ENCODE measurements at regions not wholly inside any gene's neighbourhood (a gene's known extent, or its start where the extent isn't known, plus 50 kb on each side); places are given as distances from the start of the nearest gene placed in this dataset.
"Not testable (repeated sequence)": the region's sequence is repeated elsewhere in the genome, so short reads cannot be mapped to it uniquely, and the experiment has no call there.

DNA sequence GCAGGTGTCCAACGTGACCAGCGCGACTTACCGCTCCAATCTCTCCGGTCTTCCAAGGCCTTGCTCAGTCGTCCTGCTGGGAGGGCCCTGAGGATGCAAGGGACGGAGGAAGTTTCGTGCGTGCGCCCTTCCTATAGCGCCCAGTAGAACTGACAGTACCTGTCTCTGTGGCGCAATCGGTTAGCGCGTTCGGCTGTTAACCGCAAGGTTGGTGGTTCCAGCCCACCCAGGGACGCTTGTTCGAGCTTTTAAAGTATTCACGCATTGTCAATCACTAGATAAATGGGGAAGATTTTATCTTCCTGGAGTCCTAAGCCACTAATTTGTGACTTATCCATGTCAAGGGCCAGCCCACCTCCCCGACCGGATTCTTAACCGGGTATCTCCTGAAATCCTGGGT lies 141.1 kb upstream of the NOTCH2NLA start:
- not testable (repeated sequence) for H3K27me3 ChIP-seq (ENCODE audit: insufficient read depth, low read length); H3K4me1 ChIP-seq (ENCODE audit: insufficient read depth, low read length, severe bottlenecking); H2AFZ ChIP-seq (ENCODE audit: low read length); H3K79me2 ChIP-seq (ENCODE audit: insufficient read depth, low read length); H4K20me1 ChIP-seq (ENCODE audit: insufficient read depth, low read length); H3K27ac ChIP-seq (ENCODE audit: low read depth, low read length, poor library complexity, severe bottlenecking); H3F3A ChIP-seq (ENCODE audit: insufficient read depth, low read length); H3K4me2 ChIP-seq (ENCODE audit: low read length); H3K9ac ChIP-seq (ENCODE audit: low read length); H3K36me3 ChIP-seq (ENCODE audit: insufficient read depth, low read length); H3K9me2 ChIP-seq (ENCODE audit: low read depth, low read length); H3K9me3 ChIP-seq (ENCODE audit: low read length)
- peak overlapping the region; percentile 33 for H3K4me3 ChIP-seq (ENCODE audit: low read depth, low read length, poor library complexity, severe bottlenecking)

DNA sequence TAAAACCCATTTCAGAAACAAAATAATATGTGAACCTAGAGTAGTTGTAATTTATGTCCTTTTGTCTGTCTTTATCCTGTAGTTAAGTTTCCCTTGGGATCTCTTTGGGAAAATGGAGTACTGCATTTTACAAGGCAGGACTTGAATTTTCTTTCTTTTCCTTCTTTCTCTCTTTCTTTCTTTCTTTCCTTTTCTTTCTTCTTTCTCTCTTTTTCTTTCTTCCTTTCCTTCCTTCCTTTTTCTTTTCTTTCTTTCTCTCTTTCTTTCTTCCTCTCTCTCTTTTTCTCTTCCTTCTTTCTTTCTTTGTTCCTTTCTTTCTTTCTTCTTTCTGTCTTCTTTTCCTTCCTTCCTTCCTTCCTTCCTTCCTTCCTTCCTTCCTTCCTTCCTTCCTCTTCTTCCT lies 126.6 kb upstream of the NOTCH2NLA start:
- not testable (repeated sequence) for H2AFZ ChIP-seq (ENCODE audit: low read length); H4K20me1 ChIP-seq (ENCODE audit: insufficient read depth, low read length); H3K27me3 ChIP-seq (ENCODE audit: insufficient read depth, low read length); H3K9me2 ChIP-seq (ENCODE audit: low read depth, low read length); H3K4me3 ChIP-seq (ENCODE audit: low read depth, low read length, poor library complexity, severe bottlenecking); H3K27ac ChIP-seq (ENCODE audit: low read depth, low read length, poor library complexity, severe bottlenecking); H3K79me2 ChIP-seq (ENCODE audit: insufficient read depth, low read length); H3K9ac ChIP-seq (ENCODE audit: low read length); H3K36me3 ChIP-seq (ENCODE audit: insufficient read depth, low read length); H3F3A ChIP-seq (ENCODE audit: insufficient read depth, low read length); H3K4me1 ChIP-seq (ENCODE audit: insufficient read depth, low read length, severe bottlenecking); H3K4me2 ChIP-seq (ENCODE audit: low read length); H3K9me3 ChIP-seq (ENCODE audit: low read length)

DNA sequence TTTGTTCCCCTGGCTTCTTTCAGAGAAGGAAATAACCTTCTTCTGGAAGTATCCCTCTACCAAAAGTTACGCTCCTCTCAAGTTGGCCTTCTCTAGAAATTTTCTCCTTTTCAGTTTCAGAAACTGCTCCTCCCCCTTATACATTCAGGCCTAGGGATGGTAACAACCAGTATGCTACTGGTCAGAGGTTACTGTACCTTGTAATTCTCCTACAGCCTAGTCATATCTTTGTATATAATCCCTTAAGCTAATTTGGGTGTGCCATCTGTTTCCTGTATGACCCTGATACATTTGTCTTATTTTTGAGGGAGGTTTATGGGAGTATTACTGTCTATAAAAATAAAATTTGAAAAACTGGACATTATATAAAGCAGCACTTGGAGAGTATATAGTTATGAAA lies 98.0 kb upstream of the NOTCH2NLA start:
- H3K27ac ChIP-seq (ENCODE audit: low read depth, low read length, poor library complexity, severe bottlenecking); H3K36me3 ChIP-seq (ENCODE audit: insufficient read depth, low read length); H3K9ac ChIP-seq (ENCODE audit: low read length); H3F3A ChIP-seq (ENCODE audit: insufficient read depth, low read length); H2AFZ ChIP-seq (ENCODE audit: low read length); H3K27me3 ChIP-seq (ENCODE audit: insufficient read depth, low read length); H3K9me3 ChIP-seq (ENCODE audit: low read length); H3K4me2 ChIP-seq (ENCODE audit: low read length); H3K4me3 ChIP-seq (ENCODE audit: low read depth, low read length, poor library complexity, severe bottlenecking); H3K9me2 ChIP-seq (ENCODE audit: low read depth, low read length); H4K20me1 ChIP-seq (ENCODE audit: insufficient read depth, low read length); H3K79me2 ChIP-seq (ENCODE audit: insufficient read depth, low read length); H3K4me1 ChIP-seq (ENCODE audit: insufficient read depth, low read length, severe bottlenecking): not testable (repeated sequence)

- H3K9me2 ChIP-seq (ENCODE audit: low read depth, low read length); H3K36me3 ChIP-seq (ENCODE audit: insufficient read depth, low read length); H3K4me1 ChIP-seq (ENCODE audit: insufficient read depth, low read length, severe bottlenecking); H3K9me3 ChIP-seq (ENCODE audit: low read length); H3K4me3 ChIP-seq (ENCODE audit: low read depth, low read length, poor library complexity, severe bottlenecking); H3K27ac ChIP-seq (ENCODE audit: low read depth, low read length, poor library complexity, severe bottlenecking); H3K4me2 ChIP-seq (ENCODE audit: low read length); H3F3A ChIP-seq (ENCODE audit: insufficient read depth, low read length); H4K20me1 ChIP-seq (ENCODE audit: insufficient read depth, low read length); H3K9ac ChIP-seq (ENCODE audit: low read length); H3K79me2 ChIP-seq (ENCODE audit: insufficient read depth, low read length); H2AFZ ChIP-seq (ENCODE audit: low read length); H3K27me3 ChIP-seq (ENCODE audit: insufficient read depth, low read length): not testable (repeated sequence)
Measured at GRCh38 chr1:146324463-146324862, 95.6 kb upstream of the NOTCH2NLA start.

DNA sequence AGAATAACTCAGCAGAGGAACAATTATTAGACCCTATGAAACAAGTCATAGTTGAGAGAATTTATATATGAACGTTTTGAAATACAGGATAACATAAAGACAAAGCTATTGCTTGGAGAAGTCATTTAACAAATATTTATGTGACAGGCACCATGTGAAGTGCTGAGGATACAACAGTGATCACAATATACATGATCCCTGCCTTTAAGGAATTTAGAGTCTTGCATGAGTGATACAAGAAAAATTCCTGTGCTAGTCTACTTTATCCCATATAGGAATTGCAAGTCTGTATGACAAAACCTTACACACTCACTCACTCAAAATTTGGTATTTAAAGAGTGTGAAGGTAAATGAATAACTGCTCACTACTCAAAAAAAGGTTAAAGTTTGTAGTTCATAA lies 94.5 kb upstream of the NOTCH2NLA start:
- H3K27me3 ChIP-seq (ENCODE audit: insufficient read depth, low read length); H3K9me2 ChIP-seq (ENCODE audit: low read depth, low read length); H3F3A ChIP-seq (ENCODE audit: insufficient read depth, low read length): not testable (repeated sequence)

DNA sequence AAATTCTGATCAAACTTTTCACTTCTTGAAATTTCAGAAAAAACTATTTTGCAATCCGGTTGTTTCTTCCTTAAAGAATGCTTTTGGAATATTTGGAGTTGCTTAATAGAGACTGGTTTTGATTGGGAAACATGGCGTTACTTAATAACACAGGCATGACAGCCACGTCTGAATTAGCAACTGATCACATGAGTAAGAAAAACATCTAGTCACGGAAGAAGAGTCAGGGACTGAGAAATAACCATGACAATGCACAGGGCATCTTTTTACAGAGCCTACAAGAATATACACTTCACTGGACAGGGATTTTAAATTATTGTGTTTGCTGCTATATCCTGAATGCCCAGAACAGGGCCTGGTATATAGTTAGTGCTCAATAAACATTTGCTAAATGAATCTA lies 94.1 kb upstream of the NOTCH2NLA start:
- H3K9me3 ChIP-seq (ENCODE audit: low read length); H3K79me2 ChIP-seq (ENCODE audit: insufficient read depth, low read length); H3K4me3 ChIP-seq (ENCODE audit: low read depth, low read length, poor library complexity, severe bottlenecking); H2AFZ ChIP-seq (ENCODE audit: low read length); H3K27me3 ChIP-seq (ENCODE audit: insufficient read depth, low read length); H3F3A ChIP-seq (ENCODE audit: insufficient read depth, low read length); H4K20me1 ChIP-seq (ENCODE audit: insufficient read depth, low read length); H3K36me3 ChIP-seq (ENCODE audit: insufficient read depth, low read length); H3K4me1 ChIP-seq (ENCODE audit: insufficient read depth, low read length, severe bottlenecking); H3K9ac ChIP-seq (ENCODE audit: low read length); H3K4me2 ChIP-seq (ENCODE audit: low read length); H3K9me2 ChIP-seq (ENCODE audit: low read depth, low read length); H3K27ac ChIP-seq (ENCODE audit: low read depth, low read length, poor library complexity, severe bottlenecking): not testable (repeated sequence)

More for the DNA sequence above, 94.5 kb upstream of the NOTCH2NLA start:
- H3K36me3 ChIP-seq (ENCODE audit: insufficient read depth, low read length); H3K4me3 ChIP-seq (ENCODE audit: low read depth, low read length, poor library complexity, severe bottlenecking); H3K27ac ChIP-seq (ENCODE audit: low read depth, low read length, poor library complexity, severe bottlenecking); H3K9ac ChIP-seq (ENCODE audit: low read length); H3K9me3 ChIP-seq (ENCODE audit: low read length); H3K4me2 ChIP-seq (ENCODE audit: low read length); H3K79me2 ChIP-seq (ENCODE audit: insufficient read depth, low read length); H3K4me1 ChIP-seq (ENCODE audit: insufficient read depth, low read length, severe bottlenecking); H4K20me1 ChIP-seq (ENCODE audit: insufficient read depth, low read length); H2AFZ ChIP-seq (ENCODE audit: low read length): not testable (repeated sequence)

GRCh38 chr1:146318715-146319114 lies 89.9 kb upstream of the NOTCH2NLA start:
- H2AFZ ChIP-seq (ENCODE audit: low read length); H3K9me3 ChIP-seq (ENCODE audit: low read length); H3K9me2 ChIP-seq (ENCODE audit: low read depth, low read length): not testable (repeated sequence)

GRCh38 chr1:146317785-146318184 lies 89.0 kb upstream of the NOTCH2NLA start:
- H3K4me2 ChIP-seq (ENCODE audit: low read length); H3K4me3 ChIP-seq (ENCODE audit: low read depth, low read length, poor library complexity, severe bottlenecking); H3K36me3 ChIP-seq (ENCODE audit: insufficient read depth, low read length); H2AFZ ChIP-seq (ENCODE audit: low read length); H3K9me2 ChIP-seq (ENCODE audit: low read depth, low read length); H3F3A ChIP-seq (ENCODE audit: insufficient read depth, low read length); H3K4me1 ChIP-seq (ENCODE audit: insufficient read depth, low read length, severe bottlenecking); H4K20me1 ChIP-seq (ENCODE audit: insufficient read depth, low read length); H3K27me3 ChIP-seq (ENCODE audit: insufficient read depth, low read length); H3K9ac ChIP-seq (ENCODE audit: low read length); H3K79me2 ChIP-seq (ENCODE audit: insufficient read depth, low read length); H3K9me3 ChIP-seq (ENCODE audit: low read length); H3K27ac ChIP-seq (ENCODE audit: low read depth, low read length, poor library complexity, severe bottlenecking): not testable (repeated sequence)

More at GRCh38 chr1:146318715-146319114, 89.9 kb upstream of the NOTCH2NLA start:
- not testable (repeated sequence) for H4K20me1 ChIP-seq (ENCODE audit: insufficient read depth, low read length); H3K27me3 ChIP-seq (ENCODE audit: insufficient read depth, low read length); H3K4me3 ChIP-seq (ENCODE audit: low read depth, low read length, poor library complexity, severe bottlenecking); H3F3A ChIP-seq (ENCODE audit: insufficient read depth, low read length); H3K27ac ChIP-seq (ENCODE audit: low read depth, low read length, poor library complexity, severe bottlenecking); H3K4me2 ChIP-seq (ENCODE audit: low read length); H3K79me2 ChIP-seq (ENCODE audit: insufficient read depth, low read length); H3K4me1 ChIP-seq (ENCODE audit: insufficient read depth, low read length, severe bottlenecking); H3K9ac ChIP-seq (ENCODE audit: low read length); H3K36me3 ChIP-seq (ENCODE audit: insufficient read depth, low read length)
